K562 (cell line): ENCODE measurements at regions not wholly inside any gene's neighbourhood (a gene's known extent, or its start where the extent isn't known, plus 50 kb on each side); places are given as distances from the start of the nearest gene placed in this dataset.

Experiments
- ATAC-seq: fragments of 200-7000 bp; cut with Tn5 transposase; 3 replicates; pipeline ENCODE4 v1.9.1; 2020; ENCODE audit warnings: moderate library complexity
- BruUV-seq: library from RNA; stranded (reverse); fragments of 400-500 nt; replicated peaks from 2 replicates; lab custom pipeline; 2021; lab: Mats Ljungman, UMichigan
- CTCF ChIA-PET: fragments of 300-600 bp; formaldehyde crosslinking; extraction: SDS; loops from one replicate; lab custom pipeline; 2021; ENCODE audit warnings: low intra/inter-chr PET ratio; lab: Yijun Ruan, JAX
- POLR2A ChIA-PET: fragments of 300-600, 350-650 bp; sonication (Branson Sonifier 250); formaldehyde crosslinking; extraction: SDS; loops from one replicate; lab custom pipeline; 2021; ENCODE audit warnings: antibody characterized with exemption, inconsistent platforms; lab: Yijun Ruan, JAX
- DNase-seq, 4 experiments: peaks; one replicate each; pipeline versions ENCODE4 v3.0.0 to v3.0.0-alpha.2; 2011 to 2018; ENCODE audit warnings: low spot score in 3 of 4, mixed read lengths in 3 of 4; ENCODE audit errors: extremely low read depth in 1 of 4
- FAIRE-seq: peaks from 2 replicates; lab custom pipeline; 2011; peaks lifted over from hg19 to GRCh38; lab: Jason Lieb, UNC
- H2AFZ ChIP-seq: 2 replicates; pipeline ENCODE4 v1.6.0; 2011; ENCODE audit warnings: low read depth, low read length, control low read depth, inconsistent platforms
- H3K27ac ChIP-seq: fragments of 200-600 bp; 3 replicates; pipeline ENCODE4 v1.8.0; 2011; ENCODE audit warnings: low read depth, mild to moderate bottlenecking, control low read depth, inconsistent platforms, low read length, moderate library complexity, mixed read lengths; ENCODE audit errors: extremely low read depth
- H3K27me3 ChIP-seq, 2 experiments: fragments of 300-600 bp in 1 of 2; 2 replicates in 1 of 2; 3 replicates in 1 of 2; pipeline versions ENCODE4 v1.6.0 to v1.8.0; 2011; ENCODE audit warnings: inconsistent platforms in 2 of 2, low read length in 2 of 2, mild to moderate bottlenecking in 1 of 2, mixed read lengths in 1 of 2, moderate library complexity in 1 of 2; ENCODE audit not compliant: control insufficient read depth in 2 of 2, insufficient read depth in 2 of 2
- H3K36me3 ChIP-seq: fragments of 300-600 bp; 3 replicates; pipeline ENCODE4 v1.8.0; 2011; ENCODE audit warnings: mild to moderate bottlenecking, low read length, inconsistent platforms; ENCODE audit not compliant: control insufficient read depth, insufficient read depth
- H3K4me1 ChIP-seq, 2 experiments: fragments of 200-600 bp in 1 of 2; replicated peaks in 1 of 2; 2 replicates in 1 of 2; 3 replicates in 1 of 2; pipeline versions ENCODE4 v1.5.1 to v1.8.0; 2011; ENCODE audit warnings: inconsistent platforms in 2 of 2, low read length in 2 of 2, mild to moderate bottlenecking in 1 of 2, mixed read lengths in 1 of 2, moderate library complexity in 1 of 2; ENCODE audit not compliant: control insufficient read depth in 2 of 2, insufficient read depth in 2 of 2
- H3K4me2 ChIP-seq: 2 replicates; pipeline ENCODE4 v1.6.1; 2011; ENCODE audit warnings: low read length, control low read depth, inconsistent platforms, mixed read lengths; ENCODE audit not compliant: insufficient read depth
- H3K4me3 ChIP-seq: fragments of 200-600 bp; sonication (generic), shearing (Covaris generic); 2 replicates; pipeline ENCODE4 v1.5.1; 2016; ENCODE audit warnings: control low read depth, inconsistent platforms
- H3K79me2 ChIP-seq: fragments of 200-600 bp; 3 replicates; pipeline ENCODE4 v1.8.0; 2011; ENCODE audit warnings: low read length, inconsistent platforms; ENCODE audit not compliant: control insufficient read depth, insufficient read depth
- H3K9ac ChIP-seq, 2 experiments: 2 replicates each; pipeline versions ENCODE4 v1.6.0 to v1.6.1; 2011; ENCODE audit warnings: low read depth in 2 of 2, low read length in 2 of 2, control low read depth in 1 of 2, inconsistent platforms in 1 of 2, mild to moderate bottlenecking in 1 of 2, mixed read lengths in 1 of 2; ENCODE audit not compliant: insufficient read depth in 1 of 2
- H3K9me1 ChIP-seq: one replicate; pipeline ENCODE4 v1.6.0; 2011; ENCODE audit warnings: inconsistent platforms, mild to moderate bottlenecking, low read length, moderate library complexity; ENCODE audit not compliant: control insufficient read depth, insufficient read depth
- H3K9me3 ChIP-seq: replicated peaks from 2 replicates; pipeline ENCODE4 v1.5.1; 2011; ENCODE audit warnings: low read depth, low read length, inconsistent platforms; ENCODE audit not compliant: control insufficient read depth, insufficient read depth
- H4K20me1 ChIP-seq: replicated peaks from 2 replicates; pipeline ENCODE4 v1.6.1; 2011; ENCODE audit warnings: low read length, inconsistent platforms, mixed read lengths; ENCODE audit not compliant: control insufficient read depth, insufficient read depth
- CTCF ChIP-seq, 3 experiments: IDR thresholded peaks in 2 of 3; conservative IDR thresholded peaks in 1 of 3; 2 replicates each; pipeline ENCODE4 v1.5.1; 2011 to 2012; ENCODE audit warnings: low read length in 3 of 3, mild to moderate bottlenecking in 3 of 3, control low read depth in 2 of 3, improper control_type of control experiment in 1 of 3, inconsistent platforms in 1 of 3, low read depth in 1 of 3, mixed read lengths in 1 of 3, moderate library complexity in 1 of 3; ENCODE audit not compliant: insufficient read depth in 2 of 3
- GABPB2 ChIP-seq: fragments of 250-450 bp; sonication (Bioruptor Pico); conservative IDR thresholded peaks from 2 replicates; pipeline ENCODE4 v1.5.1; 2021; ENCODE audit warnings: mild to moderate bottlenecking
- HMBOX1 ChIP-seq: sonication (generic); IDR thresholded peaks from 2 replicates; pipeline ENCODE4 v1.6.1; 2016
- RAD21 ChIP-seq, 2 experiments: fragments of 250-450 bp in 1 of 2; fragments of 450-650 bp in 1 of 2; sonication (Bioruptor Pico) in 1 of 2; formaldehyde crosslinking in 1 of 2; IDR thresholded peaks in 1 of 2; conservative IDR thresholded peaks in 1 of 2; 2 replicates each; pipeline versions ENCODE4 v1.4.0 to v1.8.0; 2020 to 2022; ENCODE audit warnings: mild to moderate bottlenecking in 2 of 2, moderate library complexity in 1 of 2
- SRF ChIP-seq, 2 experiments: fragments of 250-450, 450-650 bp in 1 of 2; sonication (Bioruptor Pico) in 1 of 2; sonication (generic) in 1 of 2; formaldehyde crosslinking; IDR thresholded peaks; 2 replicates each; pipeline versions ENCODE4 v1.5.0 to v1.5.1; 2020 to 2022; ENCODE audit warnings: mild to moderate bottlenecking in 1 of 2, missing genetic modification reagents in 1 of 2
- WGBS: fragments of 100-300 bp; shearing (Covaris generic); methylation state at CpG from one replicate; pipeline ENCODE4 v1.1.6; 2016; ENCODE audit warnings: low coverage, mixed read lengths; ENCODE audit not compliant: insufficient coverage; ENCODE audit errors: missing lambda C conversion rate; 5-methylcytosine and 5-hydroxymethylcytosine counted together
- in situ Hi-C: fragments of 300-500 bp; cut with MboI; formaldehyde crosslinking; loops from 4 replicates; pipeline ENCODE4 v1.15.0; 2018; ENCODE audit warnings: inconsistent platforms, mixed read lengths
- intact Hi-C: fragments of 100-400 bp; cut with micrococcal nuclease; formaldehyde crosslinking; loops from 2 replicates; pipeline ENCODE4 v1.14.2; 2022

GRCh38 chr15:58241872-58242271, 103.7 kb downstream of the AQP9 start:
- CTCF ChIA-PET = no interaction called here
- intact Hi-C loops = no loop called here
- peak; percentile 88 for ATAC-seq

More at GRCh38 chr15:58241872-58242271, 103.7 kb downstream of the AQP9 start:
- 21% methylated on average over 5 of the region's 7 CpGs for WGBS
- H3K79me2 ChIP-seq = no peaks in the 10 kb centered on the region
- 0 out of 2 replicates have a peak, but pooled peaks cover 3% of the 10 kb centered on the region for H4K20me1 ChIP-seq
- H3K9me1 ChIP-seq = no peaks in the 10 kb centered on the region
- H3K4me3 ChIP-seq = no peak overlapping the region
- no peak overlapping the region for H3K27ac ChIP-seq
- no peaks in the 10 kb centered on the region for H3K36me3 ChIP-seq
- H3K4me2 ChIP-seq = no peak overlapping the region
- 0 out of 2 replicates have a peak, but pooled peaks have one; percentile 34 for TF ChIP-seq HMBOX1
- TF ChIP-seq GABPB2 (CRISPR knock-in tag) = no peak
- TF ChIP-seq CTCF (IDR thresholded peaks at IDR 0.05 in 2 of 3, conservative IDR thresholded peaks at IDR 0.05 in 1 of 3; ENCODE audit: insufficient read depth in 2 of 3, low read depth in 1 of 3, low read length in 3 of 3) = peak; percentile 28 to 41 (median 34); a peak in 4 of 6 replicates
- TF ChIP-seq SRF (CRISPR knock-in tag; IDR thresholded peaks at IDR 0.05) = peak in 1 of 2 experiments; percentile 13; a peak in 1 of 4 replicates
- TF ChIP-seq RAD21 (CRISPR knock-in tag; conservative IDR thresholded peaks at IDR 0.05 in 1 of 2, IDR thresholded peaks at IDR 0.05 in 1 of 2) = peak; percentile 16 to 19; a peak in 2 of 4 replicates
- TF ChIP-seq, all 486 proteins: peak for 4
- POLR2A ChIA-PET = interaction anchor here (1.0 to 1.1 kb wide), 2 partner anchors 12 to 90 kb away, joined by 5 to 6 read pairs; no protein-coding TSS in a partner anchor
- DNase-seq (peak in 1 of 4 experiments; percentile 43), FAIRE-seq (no peak)
- Histone ChIP-seq H2AFZ (peak overlapping the region; percentile 47; the same call in 1 of the 2 replicates), H3K4me1 (no peaks in the 10 kb centered on the region; a peak in 2 of 5 replicates), H3K9me3 (no peaks in the 10 kb centered on the region), H3K27me3 (no peaks in the 10 kb centered on the region), H3K9ac (no peak overlapping the region)
- in situ Hi-C loops = no loop called here
- BruUV-seq = no TSS peak
